ENCODE measurements at regions not wholly inside any gene's neighbourhood (a gene's known extent, or its start where the extent isn't known, plus 50 kb on each side); places are given as distances from the start of the nearest gene placed in this dataset.

DNA sequence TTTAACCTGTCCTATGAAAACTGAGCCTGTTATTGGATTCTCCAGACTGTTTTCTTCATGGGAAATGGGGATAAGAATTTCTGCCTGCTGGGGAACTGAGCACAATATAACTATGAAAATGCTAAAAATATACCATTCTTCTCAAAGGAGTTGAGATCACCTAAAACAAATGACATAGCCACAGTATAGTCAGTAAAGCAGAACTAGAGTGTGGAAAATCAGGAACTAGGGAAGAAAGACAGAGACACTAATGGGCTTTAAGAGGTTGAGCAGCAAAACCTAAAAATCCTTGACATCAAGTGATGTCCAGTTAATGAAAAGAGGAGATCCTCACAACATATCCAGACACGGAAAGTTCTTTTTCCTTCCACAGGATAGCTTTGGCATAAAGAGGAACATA, 215.7 kb upstream of the CST7 start:
- TF ChIP-seq, protein P1, sequence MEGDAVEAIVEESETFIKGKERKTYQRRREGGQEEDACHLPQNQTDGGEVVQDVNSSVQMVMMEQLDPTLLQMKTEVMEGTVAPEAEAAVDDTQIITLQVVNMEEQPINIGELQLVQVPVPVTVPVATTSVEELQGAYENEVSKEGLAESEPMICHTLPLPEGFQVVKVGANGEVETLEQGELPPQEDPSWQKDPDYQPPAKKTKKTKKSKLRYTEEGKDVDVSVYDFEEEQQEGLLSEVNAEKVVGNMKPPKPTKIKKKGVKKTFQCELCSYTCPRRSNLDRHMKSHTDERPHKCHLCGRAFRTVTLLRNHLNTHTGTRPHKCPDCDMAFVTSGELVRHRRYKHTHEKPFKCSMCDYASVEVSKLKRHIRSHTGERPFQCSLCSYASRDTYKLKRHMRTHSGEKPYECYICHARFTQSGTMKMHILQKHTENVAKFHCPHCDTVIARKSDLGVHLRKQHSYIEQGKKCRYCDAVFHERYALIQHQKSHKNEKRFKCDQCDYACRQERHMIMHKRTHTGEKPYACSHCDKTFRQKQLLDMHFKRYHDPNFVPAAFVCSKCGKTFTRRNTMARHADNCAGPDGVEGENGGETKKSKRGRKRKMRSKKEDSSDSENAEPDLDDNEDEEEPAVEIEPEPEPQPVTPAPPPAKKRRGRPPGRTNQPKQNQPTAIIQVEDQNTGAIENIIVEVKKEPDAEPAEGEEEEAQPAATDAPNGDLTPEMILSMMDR (IDR thresholded peaks at IDR 0.05), result no peak

DNA sequence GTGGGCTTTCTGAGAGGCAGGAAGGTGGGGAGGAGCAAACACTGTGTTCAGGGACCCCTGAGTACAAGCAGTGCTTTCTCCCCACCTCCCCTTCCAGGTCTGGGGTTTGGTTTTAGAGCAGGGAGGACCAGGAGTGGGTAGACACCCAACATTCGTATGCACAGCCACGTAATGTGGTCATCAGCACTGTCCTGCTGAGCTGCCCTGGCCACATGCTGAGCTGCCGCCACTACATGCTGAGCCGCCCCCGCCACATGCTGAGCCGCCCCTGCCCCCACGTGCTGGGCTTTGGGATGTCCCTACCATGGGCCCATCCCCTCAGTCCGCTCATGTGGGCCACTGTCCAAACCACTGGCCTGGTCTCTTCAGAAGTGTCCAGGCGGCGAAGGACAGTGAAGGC, 214.9 kb upstream of the CST7 start:
- TF ChIP-seq, protein P1 (IDR thresholded peaks at IDR 0.05), result no peak

DNA sequence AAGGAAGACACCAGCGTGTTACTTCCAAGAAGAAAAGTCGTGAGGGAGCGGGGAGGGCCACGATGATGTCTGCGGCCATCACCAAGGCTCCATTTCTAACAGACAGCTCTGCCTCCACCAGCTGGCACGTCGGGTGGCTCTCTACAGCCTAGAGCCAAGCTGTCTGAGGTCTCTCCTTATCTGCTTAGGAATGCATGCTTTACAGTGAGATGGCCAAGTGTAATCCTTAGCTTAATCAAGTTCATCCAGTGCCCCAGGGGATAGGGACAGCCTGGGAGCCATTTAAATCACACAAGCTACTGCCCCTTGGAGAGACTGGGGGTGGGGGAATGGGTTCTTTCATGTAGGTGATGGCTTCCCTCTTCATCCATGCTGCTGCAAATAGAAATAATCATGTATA, 213.8 kb upstream of the CST7 start:
- TF ChIP-seq, protein P1 (IDR thresholded peaks at IDR 0.05), result no peak

DNA sequence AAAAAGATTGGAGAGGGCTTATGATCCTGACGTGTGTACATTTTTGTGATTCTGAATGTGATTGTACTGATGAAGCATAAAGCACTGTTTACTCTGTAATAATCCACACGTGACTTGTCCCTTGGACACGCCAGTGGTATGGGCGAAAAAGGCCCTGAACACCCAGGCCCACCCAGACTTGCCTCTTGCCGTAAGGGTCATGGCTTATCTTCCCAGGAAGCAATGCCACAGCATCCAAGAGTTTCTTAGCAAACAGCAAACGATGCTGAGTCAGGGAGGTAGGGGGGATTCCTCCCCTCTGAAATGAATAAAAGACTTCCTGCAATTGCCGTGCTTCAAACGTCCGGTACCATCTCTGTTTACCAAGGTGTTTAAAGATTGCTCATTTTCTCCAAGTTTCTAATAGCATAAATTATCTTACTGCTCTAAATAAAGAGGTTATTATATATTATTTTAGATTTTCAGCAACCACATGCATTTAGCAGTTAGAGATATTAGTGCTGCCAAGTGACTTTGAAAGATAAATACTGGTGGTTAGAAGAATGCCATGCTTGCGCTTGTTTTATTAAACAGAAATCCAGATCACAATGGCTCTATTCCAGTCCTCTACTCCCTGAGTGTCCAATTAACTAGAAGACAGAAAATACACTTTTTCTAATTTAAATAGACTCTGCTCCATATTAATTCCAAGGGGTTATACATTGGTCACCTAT, 212.8 kb upstream of the CST7 start:
- TF ChIP-seq, protein P1 (IDR thresholded peaks at IDR 0.05), result no peak

DNA sequence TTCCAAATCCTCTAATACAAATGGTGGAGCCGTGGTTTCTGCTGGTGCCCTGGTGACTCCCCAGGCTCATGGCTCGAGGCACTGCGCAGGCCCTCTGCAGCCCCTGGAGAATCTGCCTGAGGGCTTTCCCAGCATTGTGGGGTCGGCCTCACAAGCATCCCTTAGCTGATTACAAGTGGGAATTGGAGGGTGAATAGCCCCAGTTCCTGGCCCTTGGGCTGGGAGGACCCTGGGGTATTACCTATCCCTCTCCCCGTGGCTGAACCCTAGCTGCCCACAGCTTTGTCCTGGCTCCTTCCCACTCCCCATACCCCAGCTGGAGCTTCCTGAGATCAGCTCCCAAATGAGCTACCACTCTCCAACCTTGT, 212.2 kb upstream of the CST7 start:
- TF ChIP-seq, protein P1 (IDR thresholded peaks at IDR 0.05), result no peak

DNA sequence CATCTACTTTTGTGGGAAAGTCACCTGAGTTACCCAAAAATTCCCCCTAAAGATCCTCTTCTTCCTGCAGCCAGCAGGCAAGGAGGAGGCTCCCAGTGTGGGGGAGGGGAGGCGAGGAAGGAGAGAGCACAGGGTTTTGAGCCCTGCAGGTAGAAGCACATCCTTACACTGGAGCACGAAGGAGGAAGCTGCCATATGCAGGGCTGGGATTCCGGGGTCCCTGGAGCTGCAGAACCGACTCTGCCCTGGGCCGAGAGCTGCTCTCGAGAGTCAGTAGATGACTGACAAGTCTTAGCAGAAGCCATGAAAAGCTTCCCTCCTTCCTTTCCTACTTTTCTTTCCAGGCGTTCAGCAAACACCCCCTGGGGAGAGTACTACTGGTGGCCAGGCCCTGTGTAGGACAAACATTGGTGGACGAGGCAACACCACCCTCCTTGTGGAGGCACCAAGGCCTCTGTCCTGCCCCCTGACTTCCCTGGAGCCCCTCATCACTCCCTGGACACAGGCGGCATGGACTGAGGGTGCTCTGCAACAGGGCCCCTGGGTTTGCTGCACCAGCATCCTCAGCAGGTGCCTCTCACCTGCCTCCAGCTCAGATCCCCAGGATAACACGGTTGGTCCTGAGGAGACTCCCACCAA, 211.7 kb upstream of the CST7 start:
- TF ChIP-seq, protein P1 (IDR thresholded peaks at IDR 0.05), result no peak

DNA sequence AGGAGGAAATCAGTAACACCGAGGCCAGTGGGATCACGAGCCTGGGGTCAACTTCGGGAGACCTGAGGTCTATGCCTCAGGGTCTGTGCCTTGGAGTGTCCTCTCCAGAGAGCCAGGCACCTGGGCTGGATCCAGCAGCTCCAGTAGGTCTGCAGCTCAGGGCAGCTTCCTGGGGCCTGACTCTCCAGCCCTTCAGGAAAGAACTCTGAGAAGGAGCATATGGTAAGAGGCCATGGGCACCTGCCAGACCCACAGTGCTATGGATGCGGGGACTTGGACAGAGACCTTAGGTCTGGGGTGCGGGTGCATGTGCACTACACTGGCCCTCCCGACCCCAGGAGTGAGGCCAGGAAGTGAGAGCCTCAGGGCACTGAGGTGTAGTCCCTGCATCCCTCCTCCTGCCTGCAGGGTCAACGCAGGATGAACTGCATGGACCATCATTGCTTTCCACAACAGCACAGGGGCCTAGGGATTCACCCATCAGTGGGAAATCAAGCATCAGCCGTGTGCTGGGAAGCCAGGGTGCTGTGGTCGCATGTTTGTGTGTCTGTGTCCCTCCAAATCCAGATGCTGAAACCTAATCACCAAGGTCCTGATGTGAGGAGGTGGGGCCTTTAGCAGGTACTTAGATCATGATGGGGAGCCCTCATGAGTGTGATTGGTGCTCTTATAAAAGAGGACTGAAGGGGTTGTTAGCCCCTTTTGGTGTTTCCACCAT, 210.9 kb upstream of the CST7 start:
- TF ChIP-seq, protein P1 (IDR thresholded peaks at IDR 0.05), result no peak

Measured in LNCAP (cell line).